ENCODE measurements at regions not wholly inside any gene's neighbourhood (a gene's known extent, or its start where the extent isn't known, plus 50 kb on each side); places are given as distances from the start of the nearest gene placed in this dataset.

GRCh38 chr10:31694929-31695837 is 233.4 kb downstream of the ARHGAP12 start:
- Histone ChIP-seq H3K79me2 (ENCODE audit: control insufficient read depth, insufficient read depth, low read length) (no peaks in the 10 kb centered on the region), H3K36me3 (ENCODE audit: control insufficient read depth, insufficient read depth, low read length) (no peaks in the 10 kb centered on the region), H3K27ac (ENCODE audit: extremely low read depth, low read depth, low read length) (no peak overlapping the region), H4K20me1 (replicated peaks; ENCODE audit: control insufficient read depth, insufficient read depth, low read length) (no peaks in the 10 kb centered on the region), H3K9ac (ENCODE audit: insufficient read depth in 1 of 2, low read depth in 2 of 2, low read length in 2 of 2) (no peak overlapping the region), H3K4me1 (replicated peaks in 1 of 2; ENCODE audit: control insufficient read depth in 2 of 2, insufficient read depth in 2 of 2, low read length in 2 of 2) (0 out of 5 replicates have a peak, but pooled peaks cover 0 to 3% of the 10 kb centered on the region in 2 experiments), H3K9me3 (replicated peaks; ENCODE audit: control insufficient read depth, insufficient read depth, low read depth, low read length) (no peaks in the 10 kb centered on the region), H3K4me2 (ENCODE audit: insufficient read depth, low read length) (no peak overlapping the region), H3K27me3 (ENCODE audit: control insufficient read depth in 2 of 2, insufficient read depth in 2 of 2, low read length in 2 of 2) (peaks cover 5 to 29% of the 10 kb centered on the region in 2 experiments; a peak in 4 of 5 replicates), H2AFZ (ENCODE audit: low read depth, low read length) (no peak overlapping the region), H3K4me3 (no peak overlapping the region), H3K9me1 (ENCODE audit: control insufficient read depth, insufficient read depth, low read length) (no peaks in the 10 kb centered on the region)
- no TSS peak for BruUV-seq (replicated peaks)
- intact Hi-C loops (cut with micrococcal nuclease) (no loop called here), in situ Hi-C loops (cut with MboI) (no loop called here)
- ChIA-PET POLR2A (interaction anchor here (0.6 kb wide), 1 partner anchor 444 kb away, joined by 3 read pairs; no protein-coding TSS in a partner anchor), CTCF (ENCODE audit: low intra/inter-chr PET ratio) (no interaction called here)
- WGBS (ENCODE audit: insufficient coverage, low coverage, missing lambda C conversion rate), result under 1% methylated on average over 14 of the region's 14 CpGs
- TF ChIP-seq ZBTB33 (CRISPR knock-in tag; IDR thresholded peaks at IDR 0.05) (no peak), IFI16 (CRISPR knock-in tag; IDR thresholded peaks at IDR 0.05) (no peak), SFPQ (IDR thresholded peaks at IDR 0.05; ENCODE audit: low read depth, low read length) (no peak), C11orf30 (IDR thresholded peaks at IDR 0.05; ENCODE audit: low read depth) (no peak), HDAC8 (tag; IDR thresholded peaks at IDR 0.05) (no peak), TAF1 (IDR thresholded peaks at IDR 0.05; ENCODE audit: control insufficient read depth, extremely low read depth, insufficient read depth, low read length, severe bottlenecking) (no peak), MLX (CRISPR knock-in tag; conservative IDR thresholded peaks at IDR 0.05) (no peak), ZNF778 (CRISPR knock-in tag; IDR thresholded peaks at IDR 0.05) (no peak)
- TF ChIP-seq, protein P1, sequence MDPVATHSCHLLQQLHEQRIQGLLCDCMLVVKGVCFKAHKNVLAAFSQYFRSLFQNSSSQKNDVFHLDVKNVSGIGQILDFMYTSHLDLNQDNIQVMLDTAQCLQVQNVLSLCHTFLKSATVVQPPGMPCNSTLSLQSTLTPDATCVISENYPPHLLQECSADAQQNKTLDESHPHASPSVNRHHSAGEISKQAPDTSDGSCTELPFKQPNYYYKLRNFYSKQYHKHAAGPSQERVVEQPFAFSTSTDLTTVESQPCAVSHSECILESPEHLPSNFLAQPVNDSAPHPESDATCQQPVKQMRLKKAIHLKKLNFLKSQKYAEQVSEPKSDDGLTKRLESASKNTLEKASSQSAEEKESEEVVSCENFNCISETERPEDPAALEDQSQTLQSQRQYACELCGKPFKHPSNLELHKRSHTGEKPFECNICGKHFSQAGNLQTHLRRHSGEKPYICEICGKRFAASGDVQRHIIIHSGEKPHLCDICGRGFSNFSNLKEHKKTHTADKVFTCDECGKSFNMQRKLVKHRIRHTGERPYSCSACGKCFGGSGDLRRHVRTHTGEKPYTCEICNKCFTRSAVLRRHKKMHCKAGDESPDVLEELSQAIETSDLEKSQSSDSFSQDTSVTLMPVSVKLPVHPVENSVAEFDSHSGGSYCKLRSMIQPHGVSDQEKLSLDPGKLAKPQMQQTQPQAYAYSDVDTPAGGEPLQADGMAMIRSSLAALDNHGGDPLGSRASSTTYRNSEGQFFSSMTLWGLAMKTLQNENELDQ (CRISPR knock-in tag; IDR thresholded peaks at IDR 0.05; ENCODE audit: borderline replicate concordance), result no peak
- FAIRE-seq (no peak), DNase-seq (ENCODE audit: extremely low read depth in 1 of 4, low spot score in 3 of 4) (no peak), ATAC-seq (no peak)
